K562 (cell line): ENCODE measurements at regions not wholly inside any gene's neighbourhood (a gene's known extent, or its start where the extent isn't known, plus 50 kb on each side); places are given as distances from the start of the nearest gene placed in this dataset.

ENCODE experiments used
- CBX8 ChIP-seq: fragments of 200-600 bp; sonication (generic); IDR thresholded peaks from 2 replicates; pipeline ENCODE4 v1.6.1; 2012; ENCODE audit warnings: borderline replicate concordance, mixed run types, low read depth, mild to moderate bottlenecking, moderate library complexity, mixed read lengths, low read length, control low read depth, inconsistent platforms; ENCODE audit not compliant: poor library complexity, severe bottlenecking; ENCODE audit errors: extremely low read depth
- CTCF ChIP-seq, 3 experiments: IDR thresholded peaks in 2 of 3; conservative IDR thresholded peaks in 1 of 3; 2 replicates each; pipeline ENCODE4 v1.5.1; 2011 to 2012; ENCODE audit warnings: low read length in 3 of 3, mild to moderate bottlenecking in 3 of 3, control low read depth in 2 of 3, improper control_type of control experiment in 1 of 3, inconsistent platforms in 1 of 3, low read depth in 1 of 3, mixed read lengths in 1 of 3, moderate library complexity in 1 of 3; ENCODE audit not compliant: insufficient read depth in 2 of 3
- EZH2 ChIP-seq: IDR thresholded peaks from 2 replicates; pipeline ENCODE4 v1.6.1; 2012; ENCODE audit warnings: low read depth, mild to moderate bottlenecking, inconsistent platforms, low read length, borderline replicate concordance
- MIER1 ChIP-seq: fragments of 450-650 bp; IDR thresholded peaks from 2 replicates; pipeline ENCODE4 v1.6.1; 2016; ENCODE audit warnings: antibody characterized with exemption, mild to moderate bottlenecking, low read depth
- SRSF1 ChIP-seq: fragments of 200-400 bp; formaldehyde crosslinking; IDR thresholded peaks from 2 replicates; pipeline ENCODE4 v1.6.1; 2017; ENCODE audit warnings: mild to moderate bottlenecking, low read depth, low read length, moderate library complexity
- TOE1 ChIP-seq, 2 experiments: fragments of 450-650 bp in 1 of 2; sonication (generic) in 1 of 2; formaldehyde crosslinking in 1 of 2; IDR thresholded peaks; 2 replicates each; pipeline versions ENCODE4 v1.7.1 to v1.8.0; 2016 to 2022; ENCODE audit warnings: borderline replicate concordance in 2 of 2, mild to moderate bottlenecking in 2 of 2, antibody characterized with exemption in 1 of 2, inconsistent platforms in 1 of 2, low read depth in 1 of 2, missing genetic modification reagents in 1 of 2, moderate library complexity in 1 of 2
- ZFPM2 ChIP-seq: fragments of 250-450 bp; sonication (Bioruptor Pico); IDR thresholded peaks from 2 replicates; pipeline ENCODE4 v1.5.1; 2022; ENCODE audit warnings: mild to moderate bottlenecking
- TF ChIP-seq, protein P1 (sequence below): fragments of 450-650 bp; IDR thresholded peaks from 2 replicates; pipeline ENCODE4 v1.6.1; 2017; ENCODE audit warnings: antibody characterized with exemption, mild to moderate bottlenecking
- TF ChIP-seq, protein P2 (sequence below): fragments of 250-450 bp; sonication (Bioruptor Pico); IDR thresholded peaks from 2 replicates; pipeline ENCODE4 v1.5.0; 2021; ENCODE audit warnings: mild to moderate bottlenecking, borderline replicate concordance
- TF ChIP-seq, protein P3 (sequence below): sonication (generic); formaldehyde crosslinking; IDR thresholded peaks from 2 replicates; pipeline ENCODE4 v1.4.0; 2020; ENCODE audit warnings: mild to moderate bottlenecking, missing genetic modification reagents

DNA sequence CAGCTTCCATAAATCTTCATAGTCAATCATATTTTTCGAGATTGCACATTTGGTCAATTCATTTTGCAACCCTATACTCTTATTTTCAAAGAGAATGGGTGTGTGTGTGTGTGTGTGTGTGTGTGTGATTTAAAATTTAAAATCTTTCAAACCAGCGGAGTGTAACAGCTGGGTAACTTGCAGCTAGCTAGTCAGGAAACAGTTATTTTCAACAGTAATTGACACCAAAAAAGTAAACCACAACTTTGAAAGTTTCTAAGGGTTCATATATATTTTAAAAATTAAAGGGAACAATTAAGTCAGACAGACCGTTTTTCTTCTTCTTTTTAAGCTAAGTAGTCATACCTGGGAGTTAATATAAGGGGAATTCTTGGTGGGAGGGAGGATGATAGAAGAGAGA lies 57.0 kb downstream of the PRR18 start:
- TF ChIP-seq TOE1 (IDR thresholded peaks at IDR 0.05; ENCODE audit: borderline replicate concordance) (no peak), TOE1 (CRISPR knock-in tag; IDR thresholded peaks at IDR 0.05; ENCODE audit: borderline replicate concordance, low read depth) (no peak), MIER1 (no peak), ZFPM2 (CRISPR knock-in tag) (no peak), SRSF1 (no peak), CBX8 (no peak), EZH2 (no peak), CTCF (IDR thresholded peaks at IDR 0.05 in 2 of 3, conservative IDR thresholded peaks at IDR 0.05 in 1 of 3; ENCODE audit: insufficient read depth in 2 of 3, low read depth in 1 of 3, low read length in 3 of 3) (no peak)
- TF ChIP-seq, protein P1, sequence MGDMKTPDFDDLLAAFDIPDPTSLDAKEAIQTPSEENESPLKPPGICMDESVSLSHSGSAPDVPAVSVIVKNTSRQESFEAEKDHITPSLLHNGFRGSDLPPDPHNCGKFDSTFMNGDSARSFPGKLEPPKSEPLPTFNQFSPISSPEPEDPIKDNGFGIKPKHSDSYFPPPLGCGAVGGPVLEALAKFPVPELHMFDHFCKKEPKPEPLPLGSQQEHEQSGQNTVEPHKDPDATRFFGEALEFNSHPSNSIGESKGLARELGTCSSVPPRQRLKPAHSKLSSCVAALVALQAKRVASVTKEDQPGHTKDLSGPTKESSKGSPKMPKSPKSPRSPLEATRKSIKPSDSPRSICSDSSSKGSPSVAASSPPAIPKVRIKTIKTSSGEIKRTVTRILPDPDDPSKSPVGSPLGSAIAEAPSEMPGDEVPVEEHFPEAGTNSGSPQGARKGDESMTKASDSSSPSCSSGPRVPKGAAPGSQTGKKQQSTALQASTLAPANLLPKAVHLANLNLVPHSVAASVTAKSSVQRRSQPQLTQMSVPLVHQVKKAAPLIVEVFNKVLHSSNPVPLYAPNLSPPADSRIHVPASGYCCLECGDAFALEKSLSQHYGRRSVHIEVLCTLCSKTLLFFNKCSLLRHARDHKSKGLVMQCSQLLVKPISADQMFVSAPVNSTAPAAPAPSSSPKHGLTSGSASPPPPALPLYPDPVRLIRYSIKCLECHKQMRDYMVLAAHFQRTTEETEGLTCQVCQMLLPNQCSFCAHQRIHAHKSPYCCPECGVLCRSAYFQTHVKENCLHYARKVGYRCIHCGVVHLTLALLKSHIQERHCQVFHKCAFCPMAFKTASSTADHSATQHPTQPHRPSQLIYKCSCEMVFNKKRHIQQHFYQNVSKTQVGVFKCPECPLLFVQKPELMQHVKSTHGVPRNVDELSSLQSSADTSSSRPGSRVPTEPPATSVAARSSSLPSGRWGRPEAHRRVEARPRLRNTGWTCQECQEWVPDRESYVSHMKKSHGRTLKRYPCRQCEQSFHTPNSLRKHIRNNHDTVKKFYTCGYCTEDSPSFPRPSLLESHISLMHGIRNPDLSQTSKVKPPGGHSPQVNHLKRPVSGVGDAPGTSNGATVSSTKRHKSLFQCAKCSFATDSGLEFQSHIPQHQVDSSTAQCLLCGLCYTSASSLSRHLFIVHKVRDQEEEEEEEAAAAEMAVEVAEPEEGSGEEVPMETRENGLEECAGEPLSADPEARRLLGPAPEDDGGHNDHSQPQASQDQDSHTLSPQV = no peak
- TF ChIP-seq, protein P2, sequence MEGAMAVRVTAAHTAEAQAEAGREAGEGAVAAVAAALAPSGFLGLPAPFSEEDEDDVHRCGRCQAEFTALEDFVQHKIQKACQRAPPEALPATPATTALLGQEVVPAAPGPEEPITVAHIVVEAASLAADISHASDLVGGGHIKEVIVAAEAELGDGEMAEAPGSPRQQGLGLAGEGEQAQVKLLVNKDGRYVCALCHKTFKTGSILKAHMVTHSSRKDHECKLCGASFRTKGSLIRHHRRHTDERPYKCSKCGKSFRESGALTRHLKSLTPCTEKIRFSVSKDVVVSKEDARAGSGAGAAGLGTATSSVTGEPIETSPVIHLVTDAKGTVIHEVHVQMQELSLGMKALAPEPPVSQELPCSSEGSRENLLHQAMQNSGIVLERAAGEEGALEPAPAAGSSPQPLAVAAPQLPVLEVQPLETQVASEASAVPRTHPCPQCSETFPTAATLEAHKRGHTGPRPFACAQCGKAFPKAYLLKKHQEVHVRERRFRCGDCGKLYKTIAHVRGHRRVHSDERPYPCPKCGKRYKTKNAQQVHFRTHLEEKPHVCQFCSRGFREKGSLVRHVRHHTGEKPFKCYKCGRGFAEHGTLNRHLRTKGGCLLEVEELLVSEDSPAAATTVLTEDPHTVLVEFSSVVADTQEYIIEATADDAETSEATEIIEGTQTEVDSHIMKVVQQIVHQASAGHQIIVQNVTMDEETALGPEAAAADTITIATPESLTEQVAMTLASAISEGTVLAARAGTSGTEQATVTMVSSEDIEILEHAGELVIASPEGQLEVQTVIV (CRISPR knock-in tag) = no peak
- TF ChIP-seq, protein P3, sequence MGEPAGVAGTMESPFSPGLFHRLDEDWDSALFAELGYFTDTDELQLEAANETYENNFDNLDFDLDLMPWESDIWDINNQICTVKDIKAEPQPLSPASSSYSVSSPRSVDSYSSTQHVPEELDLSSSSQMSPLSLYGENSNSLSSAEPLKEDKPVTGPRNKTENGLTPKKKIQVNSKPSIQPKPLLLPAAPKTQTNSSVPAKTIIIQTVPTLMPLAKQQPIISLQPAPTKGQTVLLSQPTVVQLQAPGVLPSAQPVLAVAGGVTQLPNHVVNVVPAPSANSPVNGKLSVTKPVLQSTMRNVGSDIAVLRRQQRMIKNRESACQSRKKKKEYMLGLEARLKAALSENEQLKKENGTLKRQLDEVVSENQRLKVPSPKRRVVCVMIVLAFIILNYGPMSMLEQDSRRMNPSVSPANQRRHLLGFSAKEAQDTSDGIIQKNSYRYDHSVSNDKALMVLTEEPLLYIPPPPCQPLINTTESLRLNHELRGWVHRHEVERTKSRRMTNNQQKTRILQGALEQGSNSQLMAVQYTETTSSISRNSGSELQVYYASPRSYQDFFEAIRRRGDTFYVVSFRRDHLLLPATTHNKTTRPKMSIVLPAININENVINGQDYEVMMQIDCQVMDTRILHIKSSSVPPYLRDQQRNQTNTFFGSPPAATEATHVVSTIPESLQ = no peak
